Ecto neural progenitor cell (in vitro differentiated cells): ENCODE measurements at regions not wholly inside any gene's neighbourhood (a gene's known extent, or its start where the extent isn't known, plus 50 kb on each side); places are given as distances from the start of the nearest gene placed in this dataset.
"Not testable (repeated sequence)": the region's sequence is repeated elsewhere in the genome, so short reads cannot be mapped to it uniquely, and the experiment has no call there.

ENCODE experiments used
- DNase-seq: peaks from one replicate; pipeline ENCODE4 v3.0.0-alpha.2; 2018; ENCODE audit warnings: low spot score

DNA sequence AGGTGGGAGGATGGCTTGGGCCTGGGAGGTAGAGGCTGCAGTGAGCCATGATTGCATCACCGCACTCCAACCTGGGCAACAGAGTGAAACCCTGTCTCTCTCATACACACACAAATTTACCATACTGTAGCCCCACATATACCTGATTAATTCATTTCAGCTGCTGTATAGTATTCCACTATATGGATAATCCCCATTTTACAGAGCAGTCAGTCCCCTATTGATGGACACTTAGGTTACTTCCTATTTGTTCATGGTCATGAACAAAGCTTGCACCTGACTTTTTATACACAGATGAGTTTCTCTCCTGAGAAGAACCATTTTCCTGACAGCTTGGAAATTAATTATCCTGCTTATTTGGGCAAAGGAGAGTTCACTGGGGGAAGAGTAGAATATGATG, 59.2 kb downstream of the EMX2 start:
- no peak for DNase-seq

DNA sequence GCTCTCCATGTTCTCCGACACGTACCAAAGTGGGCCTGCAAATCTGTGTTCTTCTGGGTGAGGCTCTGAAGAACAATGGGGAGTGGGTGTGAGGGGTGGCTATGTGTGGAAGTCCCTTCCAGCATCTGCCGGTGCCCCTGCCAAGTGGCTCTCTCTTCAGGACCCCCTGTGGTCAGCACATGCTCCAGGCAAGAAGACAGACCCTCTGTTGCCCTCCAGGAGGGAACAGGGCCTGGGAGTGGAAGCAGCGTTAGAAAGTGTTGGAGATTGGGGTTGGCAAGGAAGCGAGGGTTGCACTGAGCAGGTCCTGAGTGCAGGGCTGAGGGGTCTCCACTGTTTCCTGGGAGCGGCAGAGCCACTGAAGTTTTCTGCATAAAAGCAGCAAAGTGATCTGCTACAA, 60.5 kb downstream of the EMX2 start:
- no peak for DNase-seq

DNA sequence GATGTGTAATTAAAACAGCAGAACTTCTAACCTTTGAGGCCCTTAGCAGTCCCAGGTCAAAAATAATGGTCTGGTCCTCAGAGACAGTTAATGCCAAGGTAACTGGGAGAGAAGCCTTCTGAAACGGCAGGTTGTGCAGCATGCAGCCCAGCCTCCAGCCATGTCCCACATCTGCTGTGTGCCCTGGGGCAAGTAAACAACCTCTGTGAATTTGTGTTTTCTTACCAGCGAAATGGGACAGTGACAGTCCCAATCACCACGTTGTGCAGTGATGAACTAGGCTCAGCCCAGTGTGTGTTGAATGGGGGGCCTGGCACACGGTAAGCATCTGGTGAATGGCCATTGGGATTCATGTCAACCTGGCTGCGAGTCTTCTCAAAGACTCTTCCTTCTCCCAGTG, 61.2 kb downstream of the EMX2 start:
- DNase-seq, result no peak

DNA sequence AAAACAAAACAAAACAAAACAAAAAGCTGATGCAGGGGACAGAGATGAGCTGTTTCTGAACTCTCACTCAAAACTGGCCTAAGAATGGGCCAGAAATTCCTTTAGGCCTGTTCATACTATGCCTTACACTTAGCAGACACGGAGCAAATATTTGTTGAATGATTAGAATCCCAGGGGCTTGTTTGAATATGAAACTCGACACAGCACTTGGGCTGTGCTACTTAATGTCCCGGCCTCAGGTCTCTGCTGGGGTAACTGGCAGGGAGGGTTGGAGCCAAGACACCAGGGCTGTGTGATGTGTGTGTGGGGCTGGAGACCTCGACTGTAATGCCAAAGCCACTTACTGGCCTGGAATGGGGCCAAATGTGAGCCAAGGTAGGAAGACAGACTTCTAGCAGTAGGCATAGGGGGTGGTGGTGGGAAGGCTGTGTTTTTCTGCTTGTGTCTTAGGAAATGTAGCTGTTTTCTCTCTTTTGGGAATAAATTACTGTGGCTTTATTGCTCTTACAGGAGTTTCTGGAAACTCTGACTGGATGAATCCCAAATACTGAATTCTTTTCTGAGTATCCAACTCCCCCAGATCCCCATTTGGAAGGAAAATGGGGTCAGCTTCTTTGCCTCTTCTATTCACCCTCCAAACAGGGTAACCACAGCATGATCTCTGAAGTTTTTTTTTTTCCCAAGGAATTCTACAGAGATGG, 66.7 kb downstream of the EMX2 start:
- DNase-seq, result no peak

DNA sequence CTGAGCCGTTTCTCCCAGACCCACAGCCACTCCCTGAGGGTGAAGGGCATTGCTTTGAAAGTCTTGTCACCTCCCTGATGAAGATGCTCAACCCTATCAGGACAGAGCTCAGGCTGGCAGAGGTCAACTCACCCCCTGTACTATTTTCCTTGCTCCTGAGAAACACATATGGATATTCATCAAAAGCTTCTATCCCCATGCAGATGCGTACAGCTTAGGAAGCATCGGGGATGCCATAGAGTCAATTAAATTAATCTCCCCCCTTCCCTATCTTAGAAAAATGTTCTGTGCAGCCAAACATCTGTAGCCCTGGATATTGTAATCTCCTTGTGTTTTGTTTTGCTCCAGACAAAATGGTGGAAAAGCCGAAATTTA, 67.2 kb downstream of the EMX2 start:
- DNase-seq, result no peak

DNA sequence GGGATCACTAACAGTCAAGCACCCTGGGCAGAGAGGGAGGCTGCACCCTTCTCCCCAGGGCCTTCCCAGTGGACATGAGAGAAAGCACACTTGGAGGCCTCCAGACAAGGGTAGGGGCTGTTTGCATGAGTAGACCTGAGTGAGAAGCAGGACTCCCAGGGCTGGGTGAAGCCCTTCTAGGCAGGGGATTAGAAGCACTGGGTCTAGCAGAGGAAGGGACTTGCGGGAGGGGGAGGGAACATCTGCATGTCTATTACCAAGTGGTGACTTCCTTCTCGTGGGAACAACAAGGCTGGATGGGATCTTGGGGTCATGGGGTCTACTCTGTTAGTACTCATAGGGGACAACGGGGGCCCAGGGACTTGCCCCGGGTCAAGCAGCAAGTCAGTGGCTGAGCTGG, 67.8 kb downstream of the EMX2 start:
- DNase-seq, result no peak

DNA sequence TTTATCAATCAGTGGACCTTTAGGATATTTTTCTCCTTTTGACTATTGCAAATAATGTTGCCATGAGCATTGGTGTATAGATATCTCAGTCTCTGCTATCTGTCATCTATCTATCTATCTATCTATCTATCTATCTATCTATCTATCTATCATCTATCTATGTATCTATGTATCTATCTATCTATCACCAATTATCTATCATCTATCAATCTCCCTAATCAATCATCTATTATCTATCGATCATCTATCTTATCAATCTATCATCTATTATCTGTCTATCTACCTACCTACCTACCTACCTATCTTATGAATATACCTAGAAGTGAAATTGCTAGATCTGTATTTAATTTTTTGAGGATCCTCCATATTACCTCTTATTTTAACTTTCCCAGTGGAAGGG, 69.6 kb downstream of the EMX2 start:
- no peak for DNase-seq

DNA sequence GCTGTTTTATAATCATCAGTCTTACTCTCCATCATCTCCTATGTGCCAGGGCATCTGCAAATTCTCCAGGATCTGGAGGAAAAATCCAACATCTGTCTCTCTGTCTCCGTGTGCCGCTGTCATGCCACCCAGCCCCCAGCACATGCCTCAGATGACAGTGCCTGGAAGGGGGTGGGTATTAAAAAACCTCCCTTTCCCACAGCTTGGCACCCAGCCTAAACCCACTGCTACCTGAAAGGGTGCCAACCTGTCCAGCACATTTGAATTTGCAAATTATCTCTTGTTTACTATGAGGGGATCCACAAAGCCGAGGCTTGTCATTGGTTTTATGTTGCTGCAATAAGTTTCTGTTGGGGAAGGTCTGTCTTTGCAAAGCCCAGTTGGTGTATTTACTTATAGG, 73.1 kb downstream of the EMX2 start:
- peak; percentile 15 for DNase-seq

DNA sequence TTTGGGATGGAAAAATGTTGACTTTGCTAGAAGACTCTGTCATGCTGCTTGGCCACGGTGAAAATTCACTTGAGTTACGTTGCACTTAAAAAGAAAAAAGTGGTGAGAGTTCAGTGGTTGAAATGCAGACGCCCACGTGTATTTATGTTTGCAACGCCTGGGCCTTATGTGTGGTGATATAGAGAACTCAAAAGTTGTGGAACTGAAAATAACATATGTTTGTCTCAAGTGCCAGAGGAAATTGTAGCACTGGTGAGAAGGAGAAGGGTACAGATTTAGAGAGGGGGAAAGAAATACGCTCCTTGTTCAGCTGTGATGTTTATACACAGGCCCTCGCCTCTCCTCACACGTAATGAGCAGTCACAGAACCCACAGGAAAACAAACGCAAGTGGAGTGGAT, 73.6 kb downstream of the EMX2 start:
- DNase-seq, result peak; percentile 5

DNA sequence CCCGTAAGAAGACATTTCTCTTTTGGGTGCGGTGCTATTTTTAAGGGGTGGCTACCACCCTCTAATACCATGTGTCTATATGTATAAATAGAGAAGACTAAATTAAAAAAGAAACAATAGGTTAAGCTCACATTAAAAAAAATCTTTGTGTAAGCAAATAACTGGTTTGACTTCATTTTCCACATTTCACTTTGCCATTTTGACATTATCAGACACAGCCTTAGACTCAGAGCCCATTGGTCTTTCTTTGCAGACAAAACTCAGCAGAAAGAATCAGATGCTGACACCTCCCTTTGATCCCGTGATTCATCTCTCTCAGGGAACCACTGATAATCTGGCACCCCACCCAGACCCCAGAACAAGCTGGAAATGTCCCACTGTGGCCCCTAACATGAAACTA, 74.5 kb downstream of the EMX2 start:
- no peak for DNase-seq

DNA sequence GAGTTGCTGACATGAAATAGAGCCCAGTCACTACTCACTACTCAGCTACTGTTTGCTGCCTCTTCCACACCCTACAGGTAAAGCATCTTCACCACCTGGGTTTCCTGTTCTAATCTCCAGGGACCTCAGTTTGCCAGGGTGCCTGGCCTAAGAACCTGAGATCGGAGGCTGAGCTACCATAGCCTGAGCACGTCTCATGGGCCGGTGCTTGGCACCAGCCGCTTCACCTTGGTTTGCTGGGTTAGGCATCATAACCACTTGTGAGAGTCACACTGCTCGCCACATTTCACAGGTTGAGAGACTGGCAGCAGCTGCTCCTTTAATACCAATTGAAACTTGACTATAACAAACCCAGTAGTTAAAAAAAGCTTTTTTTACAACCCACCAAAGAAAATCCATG, 75.1 kb downstream of the EMX2 start:
- DNase-seq, result peak; percentile 20

DNA sequence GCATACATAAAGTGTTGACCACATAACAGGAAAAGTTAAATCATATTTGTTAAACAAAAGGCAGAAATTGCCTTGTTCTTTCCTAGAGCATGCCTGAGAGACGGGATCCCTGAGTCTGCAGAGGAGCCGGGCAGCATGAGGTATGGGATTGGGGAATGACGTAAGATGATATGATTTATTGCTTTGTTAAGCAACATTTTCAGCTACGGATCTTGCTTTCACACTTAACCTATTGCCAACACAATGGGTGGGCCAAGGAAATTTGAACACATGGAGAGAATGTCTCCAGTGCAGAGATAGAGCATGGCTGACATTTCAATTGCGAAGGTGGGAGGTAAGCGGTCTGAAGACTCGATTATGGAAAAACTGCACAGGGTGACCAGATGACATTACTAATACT, 76.7 kb downstream of the EMX2 start:
- peak; percentile 3 for DNase-seq

DNA sequence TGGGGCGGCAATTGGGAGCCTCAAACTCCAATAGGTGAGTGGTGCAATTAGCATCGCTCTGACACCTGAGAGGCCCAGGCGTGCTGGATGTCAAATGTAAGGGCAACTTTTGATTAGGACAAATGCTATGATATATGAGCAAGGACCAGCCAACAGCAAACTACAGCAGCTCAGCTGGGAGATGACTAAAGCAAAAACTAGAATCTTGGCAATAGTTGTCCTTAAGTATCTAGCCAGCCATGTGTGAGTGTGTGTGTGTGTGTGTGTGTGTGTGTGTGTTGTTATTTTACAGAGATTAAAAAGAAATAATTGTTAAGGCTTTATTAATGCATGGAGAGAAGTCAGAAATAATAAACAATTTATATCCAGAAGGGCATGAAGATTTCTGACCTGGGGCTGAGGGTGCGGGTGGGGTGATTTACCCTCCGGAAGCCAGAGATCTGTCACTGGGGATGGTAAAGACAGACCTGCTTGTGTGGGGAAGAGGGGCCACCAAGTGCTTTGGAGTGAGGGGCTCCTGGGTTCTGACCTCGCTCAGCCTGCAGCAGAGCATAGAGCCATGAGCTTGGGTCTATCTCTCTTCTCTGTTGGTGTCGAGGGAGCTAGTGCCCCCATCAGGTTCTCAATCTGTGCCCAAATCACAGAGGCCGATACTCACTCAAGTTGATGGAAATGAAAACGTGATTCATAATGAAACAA, 77.3 kb downstream of the EMX2 start:
- DNase-seq, result peak; percentile 22

DNA sequence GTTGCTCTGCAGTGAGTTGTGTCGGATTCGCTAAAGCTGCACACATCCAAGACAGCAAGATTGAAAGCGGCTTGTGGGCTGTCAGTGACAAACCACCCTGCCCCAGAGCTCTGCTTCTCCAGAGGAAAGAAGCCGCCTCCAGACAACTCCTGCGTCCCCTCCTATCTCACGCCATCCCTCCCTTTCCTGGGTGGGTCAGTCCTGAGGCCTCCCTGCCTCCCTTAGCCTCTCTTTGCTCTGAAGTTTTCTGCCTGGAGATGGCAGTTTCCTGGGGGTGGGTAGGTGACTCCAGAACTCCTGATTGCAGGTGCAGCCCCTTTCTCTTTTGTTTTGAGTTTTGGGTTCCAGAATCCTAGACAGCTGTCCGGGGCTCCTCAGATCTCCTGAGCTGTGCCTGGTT, 78.7 kb downstream of the EMX2 start:
- no peak for DNase-seq

DNA sequence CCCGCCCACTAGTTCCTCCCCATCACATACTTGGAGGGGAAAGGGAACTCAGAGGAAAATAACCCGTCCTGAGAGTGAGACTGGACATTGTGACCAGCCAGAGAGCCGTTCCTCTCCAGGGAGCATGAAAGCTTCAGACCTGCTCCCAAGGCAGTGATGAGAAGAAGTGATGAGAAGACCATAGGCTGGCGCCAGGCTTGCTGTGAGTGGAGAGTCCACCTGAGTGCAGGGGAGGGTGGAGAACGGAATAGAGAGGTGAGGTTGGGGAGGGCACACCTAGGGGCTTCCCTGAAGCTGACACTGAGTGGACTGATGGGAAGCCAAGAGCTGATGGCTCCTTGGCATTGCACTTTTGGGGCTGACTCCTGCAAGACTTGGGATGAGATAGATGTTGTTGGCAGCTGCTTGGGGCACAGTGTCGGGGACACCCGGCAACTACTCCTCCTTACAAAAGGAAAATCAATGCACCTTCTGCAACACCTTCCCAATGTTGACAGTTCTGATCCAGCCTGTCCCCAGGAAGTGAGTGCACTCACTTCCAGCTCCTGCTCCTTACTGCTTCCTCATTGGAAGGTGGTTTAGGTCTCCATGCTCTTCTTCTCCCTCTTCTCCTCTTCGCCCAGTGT, 79.4 kb downstream of the EMX2 start:
- DNase-seq, result no peak

DNA sequence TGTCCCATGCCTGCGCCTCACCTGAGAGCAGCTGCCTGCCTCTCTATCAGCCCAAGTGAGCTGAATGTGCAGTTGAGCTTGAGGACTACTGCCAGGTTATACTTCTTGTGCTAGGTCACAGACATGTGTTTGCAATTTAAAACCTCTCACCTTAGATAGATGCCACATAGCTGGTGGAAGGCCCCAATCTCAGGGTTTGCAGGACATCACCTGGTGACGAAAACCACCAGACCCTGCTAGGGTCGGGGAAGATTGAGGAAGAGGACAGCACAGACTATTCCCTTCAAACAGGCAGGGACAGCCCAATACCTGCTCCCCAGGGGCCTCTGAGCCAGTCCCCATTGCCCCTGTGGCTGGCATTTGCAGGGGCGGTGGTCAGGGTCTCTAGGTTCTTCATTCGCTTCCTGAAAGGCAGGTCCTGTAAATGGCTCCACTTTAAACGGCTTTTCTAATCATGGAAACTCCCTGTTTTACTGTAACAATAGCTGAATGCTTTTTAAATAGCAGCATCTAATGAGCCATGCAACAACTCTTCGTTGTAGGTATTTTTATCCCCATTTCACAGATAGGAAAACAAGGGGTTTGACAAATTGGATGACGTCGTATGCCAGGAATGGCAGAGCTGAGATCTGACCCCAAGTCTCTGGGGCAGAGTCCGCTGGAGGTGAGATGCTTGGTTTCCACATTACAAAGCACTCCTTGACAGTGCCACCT, 80.1 kb downstream of the EMX2 start:
- peak; percentile 16 for DNase-seq

DNA sequence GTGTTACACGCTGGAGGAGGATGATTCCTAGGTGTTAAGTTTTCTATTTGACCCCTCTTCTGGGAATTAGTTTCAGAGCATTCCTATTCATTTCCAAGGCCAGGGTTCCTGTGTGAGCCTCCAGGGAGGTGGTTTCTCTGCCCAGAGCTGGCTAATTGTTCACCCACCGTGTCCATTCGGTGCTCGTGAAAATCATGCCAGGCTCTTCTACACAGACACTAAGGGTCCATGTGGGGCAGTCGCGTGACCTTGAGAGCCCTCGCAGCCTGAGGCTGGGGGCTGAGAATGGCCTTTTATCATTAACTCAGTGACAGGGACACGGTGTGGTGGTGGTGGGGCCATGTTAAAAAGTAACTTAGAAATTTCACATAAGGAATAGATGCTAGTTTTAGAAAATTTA, 83.7 kb downstream of the EMX2 start:
- peak; percentile 22 for DNase-seq

DNA sequence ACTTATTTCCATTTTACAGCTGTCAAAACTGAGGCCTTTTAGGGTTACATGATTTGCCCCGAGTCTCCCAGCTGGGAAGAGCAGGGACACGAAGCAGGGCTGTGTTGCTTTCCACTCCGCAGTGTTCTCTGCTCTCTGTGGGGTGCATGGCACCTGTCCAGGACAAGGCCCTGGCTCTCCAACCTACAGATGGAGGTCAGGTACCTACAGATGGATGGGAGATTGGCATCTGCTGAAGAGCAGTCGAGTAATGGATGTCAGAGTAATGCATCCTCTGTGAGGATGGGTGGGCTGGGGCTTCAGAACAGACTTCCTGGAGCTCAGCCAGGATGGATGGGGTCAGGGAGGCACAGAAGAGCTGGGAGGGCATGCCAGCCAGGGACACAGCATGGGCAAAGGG, 85.0 kb downstream of the EMX2 start:
- DNase-seq, result peak; percentile 19

DNA sequence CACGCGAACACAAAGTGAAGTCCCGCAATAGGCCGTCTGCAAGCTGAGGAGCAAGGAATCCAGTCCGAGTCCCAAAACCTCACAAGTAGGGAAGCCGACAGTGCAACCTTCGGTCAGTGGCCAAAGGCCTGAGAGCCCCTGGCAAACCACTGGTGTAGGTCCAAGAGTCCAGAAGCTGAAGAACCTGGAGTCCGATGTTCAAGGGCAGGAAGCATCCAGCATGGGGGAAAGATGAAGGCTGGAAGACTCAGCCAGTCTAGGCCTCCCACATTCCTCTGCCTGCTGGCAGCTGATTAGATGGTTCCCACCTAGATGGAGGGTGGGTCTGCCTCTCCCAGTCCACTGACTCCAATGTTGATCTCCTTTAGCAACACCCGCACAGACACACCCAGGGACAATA, 87.2 kb downstream of the EMX2 start:
- not testable (repeated sequence) for DNase-seq

DNA sequence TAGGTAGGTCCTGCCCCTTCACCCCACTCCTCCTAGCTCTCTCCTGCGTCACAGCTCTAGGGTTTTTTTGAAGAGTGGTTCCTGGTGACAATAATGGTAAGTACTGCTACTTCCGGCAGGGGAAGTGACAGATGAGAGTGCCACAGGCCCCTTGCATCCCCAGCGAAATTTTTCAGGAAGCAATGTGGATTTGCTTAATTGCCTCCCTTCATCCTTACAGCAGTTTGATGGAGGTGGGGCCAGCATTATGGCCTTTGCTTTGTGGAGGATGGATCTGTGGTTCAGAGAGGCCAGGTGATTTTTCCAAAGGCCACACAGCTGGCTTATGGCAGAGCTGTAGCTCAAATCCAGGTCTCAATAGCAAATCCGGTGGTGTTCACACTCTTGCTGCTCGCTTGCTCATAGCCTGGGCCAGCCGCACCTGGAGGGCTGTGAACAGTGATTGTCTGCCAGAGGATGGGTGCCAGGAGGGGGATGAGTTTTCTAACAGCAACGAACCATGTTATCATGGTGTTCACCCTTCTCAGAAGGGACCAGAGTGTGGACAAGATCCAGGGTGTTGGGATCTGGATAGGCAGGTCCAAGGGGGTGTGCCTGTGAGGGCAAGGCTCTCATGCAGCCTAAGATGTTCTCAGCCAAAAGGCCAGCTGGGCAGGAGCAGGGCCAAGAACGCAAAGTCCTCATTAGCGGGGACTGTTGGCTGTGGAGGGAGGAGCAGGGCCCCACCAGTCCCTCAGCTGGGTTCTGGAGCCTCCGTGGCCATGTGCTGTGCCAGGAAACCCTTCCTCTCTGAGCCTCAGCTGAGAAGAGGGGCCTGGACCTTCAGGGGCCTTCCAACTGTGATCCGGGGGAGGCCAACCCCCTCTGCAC, 89.0 kb downstream of the EMX2 start:
- no peak for DNase-seq

DNA sequence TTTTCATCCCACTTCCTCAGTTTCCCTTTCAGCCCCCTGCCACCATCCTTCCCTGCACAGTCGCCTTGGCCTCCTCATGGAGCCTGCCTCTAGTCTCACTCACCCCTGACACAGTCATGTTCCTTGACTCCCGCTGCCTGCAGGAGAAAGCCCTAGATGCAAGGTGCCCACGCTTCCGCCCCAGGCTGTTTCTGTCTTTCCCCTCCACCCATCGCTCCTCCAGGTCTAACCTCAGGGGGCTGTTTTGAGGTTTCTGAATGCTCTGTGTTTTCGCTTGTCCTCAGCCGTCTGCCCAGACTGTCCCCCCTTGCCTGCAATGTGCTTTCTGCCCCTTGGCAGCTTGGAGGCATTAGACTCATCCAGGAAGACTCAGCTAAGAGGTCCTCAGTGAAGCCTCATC, 89.9 kb downstream of the EMX2 start:
- no peak for DNase-seq

DNA sequence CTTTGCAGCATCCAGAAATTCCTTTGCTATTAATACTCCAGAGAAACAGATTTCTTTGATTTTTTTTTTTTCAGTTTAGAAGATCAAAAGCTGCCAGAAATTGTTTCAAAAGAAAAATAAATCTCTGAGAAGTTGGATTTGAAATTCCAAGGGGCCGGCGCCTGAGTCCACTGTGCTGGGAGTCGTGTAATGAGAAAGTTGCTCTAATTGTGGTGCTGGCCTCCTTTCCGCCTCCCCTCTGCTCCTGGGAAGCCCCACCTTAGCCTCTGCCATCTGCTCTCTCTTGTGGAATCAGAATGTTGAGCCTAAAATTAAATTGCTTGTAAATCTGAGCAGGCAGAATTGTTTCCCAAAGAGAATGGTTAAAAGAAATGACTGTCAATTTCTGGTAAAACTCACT, 93.3 kb downstream of the EMX2 start:
- no peak for DNase-seq
